NCI-H187 (cell line): ENCODE measurements at regions not wholly inside any gene's neighbourhood (a gene's known extent, or its start where the extent isn't known, plus 50 kb on each side); places are given as distances from the start of the nearest gene placed in this dataset.
"Not testable (repeated sequence)": the region's sequence is repeated elsewhere in the genome, so short reads cannot be mapped to it uniquely, and the experiment has no call there.

Source experiments
- DNase-seq, 2 experiments: peaks; one replicate each; lab custom pipeline; 2025; lab: John Stamatoyannopoulos, UW

- no peak for DNase-seq
Measured at GRCh38 chr12:65655074-65655493, 169.2 kb upstream of the HMGA2 start.

GRCh38 chr12:65656156-65656882 is 168.0 kb upstream of the HMGA2 start:
- DNase-seq = no peak

GRCh38 chr12:65656891-65657351 is 167.4 kb upstream of the HMGA2 start:
- no peak for DNase-seq

GRCh38 chr12:65657635-65658034 is 166.6 kb upstream of the HMGA2 start:
- no peak for DNase-seq

GRCh38 chr12:65658360-65658759 is 165.9 kb upstream of the HMGA2 start:
- no peak for DNase-seq

GRCh38 chr12:65659681-65660080 is 164.6 kb upstream of the HMGA2 start:
- DNase-seq = no peak

- DNase-seq = no peak
Measured at GRCh38 chr12:65660096-65660495, 164.2 kb upstream of the HMGA2 start.

- DNase-seq = no peak
Measured at GRCh38 chr12:65660836-65661235, 163.4 kb upstream of the HMGA2 start.

GRCh38 chr12:65662590-65662989 is 161.7 kb upstream of the HMGA2 start:
- DNase-seq = no peak

- no peak for DNase-seq
Measured at GRCh38 chr12:65663097-65663496, 161.2 kb upstream of the HMGA2 start.

GRCh38 chr12:65663648-65664047 is 160.6 kb upstream of the HMGA2 start:
- DNase-seq = no peak

GRCh38 chr12:65664715-65665250 is 159.5 kb upstream of the HMGA2 start:
- DNase-seq = no peak

GRCh38 chr12:65665817-65666216 is 158.5 kb upstream of the HMGA2 start:
- no peak for DNase-seq

GRCh38 chr12:65666876-65667275 is 157.4 kb upstream of the HMGA2 start:
- DNase-seq = no peak

GRCh38 chr12:65667932-65668331 is 156.4 kb upstream of the HMGA2 start:
- DNase-seq = no peak

- no peak for DNase-seq
Measured at GRCh38 chr12:65668981-65669695, 155.1 kb upstream of the HMGA2 start.

- no peak for DNase-seq
Measured at GRCh38 chr12:65670775-65671174, 153.5 kb upstream of the HMGA2 start.

- no peak for DNase-seq
Measured at GRCh38 chr12:65672441-65672840, 151.8 kb upstream of the HMGA2 start.

GRCh38 chr12:65673156-65673690 is 151.1 kb upstream of the HMGA2 start:
- no peak for DNase-seq

GRCh38 chr12:65673732-65674131 is 150.6 kb upstream of the HMGA2 start:
- DNase-seq = no peak

- DNase-seq = no peak
Measured at GRCh38 chr12:65675141-65675621, 149.1 kb upstream of the HMGA2 start.

- not testable (repeated sequence) for DNase-seq
Measured at GRCh38 chr12:65678172-65678571, 146.1 kb upstream of the HMGA2 start.

GRCh38 chr12:65681226-65681625 is 143.1 kb upstream of the HMGA2 start:
- no peak for DNase-seq
